IMR-90 (cell line): ENCODE measurements at regions not wholly inside any gene's neighbourhood (a gene's known extent, or its start where the extent isn't known, plus 50 kb on each side); places are given as distances from the start of the nearest gene placed in this dataset.

ENCODE experiments used
- ATAC-seq: fragments of 200-7000 bp; cut with Tn5 transposase; 2 replicates; pipeline ENCODE4 v1.9.1; 2020; ENCODE audit warnings: low read depth, mild to moderate bottlenecking, moderate library complexity
- BruUV-seq: library from RNA; stranded (reverse); fragments of 400-500 nt; replicated peaks from 2 replicates; lab custom pipeline; 2021; lab: Mats Ljungman, UMichigan
- CTCF ChIA-PET: fragments of 300-600 bp; formaldehyde crosslinking; extraction: SDS; loops from one replicate; lab custom pipeline; 2021; ENCODE audit warnings: antibody characterized with exemption; lab: Yijun Ruan, JAX
- POLR2A ChIA-PET: fragments of 300-600 bp; sonication (Branson Sonifier 250); formaldehyde crosslinking; loops from one replicate; lab custom pipeline; 2022; ENCODE audit warnings: antibody characterized with exemption; ENCODE audit not compliant: unreplicated experiment; lab: Charles Lee
- DNase-seq: peaks from one replicate; pipeline ENCODE4 v3.0.0; 2013
- H2AFZ ChIP-seq: replicated peaks from 2 replicates; pipeline ENCODE3; 2013; ENCODE audit warnings: low read length, mild to moderate bottlenecking; ENCODE audit not compliant: poor library complexity
- H2AK5ac ChIP-seq: 2 replicates; pipeline ENCODE4 v1.6.1; 2013; ENCODE audit warnings: low read depth, low read length, inconsistent platforms
- H2AK9ac ChIP-seq: replicated peaks from 2 replicates; pipeline ENCODE3; 2013; ENCODE audit warnings: mild to moderate bottlenecking, low read depth, low read length, moderate library complexity; ENCODE audit not compliant: poor library complexity
- H2BK120ac ChIP-seq: 2 replicates; pipeline ENCODE4 v1.6.1; 2013; ENCODE audit warnings: low read depth, low read length, inconsistent platforms
- H2BK15ac ChIP-seq: 3 replicates; pipeline ENCODE4 v1.6.1; 2013; ENCODE audit warnings: low read depth, low read length, inconsistent platforms
- H2BK20ac ChIP-seq: 2 replicates; pipeline ENCODE4 v1.6.1; 2013; ENCODE audit warnings: low read depth, mild to moderate bottlenecking, inconsistent platforms, low read length, moderate library complexity
- H2BK5ac ChIP-seq: 2 replicates; pipeline ENCODE4 v1.6.1; 2013; ENCODE audit warnings: mild to moderate bottlenecking, low read depth, low read length, inconsistent platforms; ENCODE audit not compliant: poor library complexity, severe bottlenecking
- H3K14ac ChIP-seq: replicated peaks from 2 replicates; pipeline ENCODE4 v1.6.1; 2013; ENCODE audit warnings: low read depth, low read length, inconsistent platforms
- H3K18ac ChIP-seq: 2 replicates; pipeline ENCODE4 v1.6.1; 2013; ENCODE audit warnings: low read depth, low read length, control low read depth
- H3K23ac ChIP-seq: 2 replicates; pipeline ENCODE4 v1.6.1; 2013; ENCODE audit warnings: low read depth, low read length, inconsistent platforms
- H3K27ac ChIP-seq: 2 replicates; pipeline ENCODE4 v1.5.1; 2013; ENCODE audit warnings: mild to moderate bottlenecking, control low read depth, low read length; ENCODE audit not compliant: insufficient read depth
- H3K27me3 ChIP-seq: 2 replicates; pipeline ENCODE4 v1.6.1; 2013; ENCODE audit warnings: low read length; ENCODE audit not compliant: control insufficient read depth, insufficient read depth
- H3K36me3 ChIP-seq: 2 replicates; pipeline ENCODE4 v1.6.1; 2013; ENCODE audit warnings: low read length, mixed read lengths; ENCODE audit not compliant: control insufficient read depth, insufficient read depth
- H3K4ac ChIP-seq: 2 replicates; pipeline ENCODE4 v1.6.1; 2013; ENCODE audit warnings: low read depth, low read length, inconsistent platforms
- H3K4me1 ChIP-seq: 2 replicates; pipeline ENCODE4 v1.6.1; 2013; ENCODE audit warnings: low read length, mixed read lengths; ENCODE audit not compliant: control insufficient read depth, insufficient read depth
- H3K4me2 ChIP-seq: 2 replicates; pipeline ENCODE4 v1.6.1; 2013; ENCODE audit warnings: low read depth, mild to moderate bottlenecking, control low read depth, low read length, moderate library complexity
- H3K4me3 ChIP-seq: 2 replicates; pipeline ENCODE4 v1.5.1; 2013; ENCODE audit warnings: low read depth, mild to moderate bottlenecking, control low read depth, low read length, moderate library complexity; ENCODE audit not compliant: insufficient read depth
- H3K56ac ChIP-seq: 2 replicates; pipeline ENCODE4 v1.6.1; 2013; ENCODE audit warnings: low read length, inconsistent platforms; ENCODE audit not compliant: insufficient read depth; ENCODE audit errors: extremely low read depth
- H3K79me1 ChIP-seq, 2 experiments: 2 replicates each; pipeline ENCODE4 v1.6.1; 2013; ENCODE audit warnings: low read length in 2 of 2, inconsistent platforms in 1 of 2, low read depth in 1 of 2
- H3K9ac ChIP-seq: 2 replicates; pipeline ENCODE4 v1.6.1; 2013; ENCODE audit warnings: low read depth, low read length, control low read depth
- H3K9me1 ChIP-seq: 2 replicates; pipeline ENCODE4 v1.6.1; 2013; ENCODE audit warnings: low read length, inconsistent platforms; ENCODE audit not compliant: insufficient read depth
- H3K9me3 ChIP-seq: 2 replicates; pipeline ENCODE4 v1.6.1; 2013; ENCODE audit warnings: low read length; ENCODE audit not compliant: control insufficient read depth, insufficient read depth
- H4K20me1 ChIP-seq: 2 replicates; pipeline ENCODE4 v1.6.1; 2013; ENCODE audit warnings: low read length, inconsistent platforms; ENCODE audit not compliant: insufficient read depth
- H4K5ac ChIP-seq: 2 replicates; pipeline ENCODE4 v1.6.1; 2013; ENCODE audit warnings: mild to moderate bottlenecking, low read depth, low read length, control low read depth
- H4K8ac ChIP-seq, 2 experiments: 2 replicates each; pipeline ENCODE4 v1.6.1; 2013; ENCODE audit warnings: low read depth in 2 of 2, low read length in 2 of 2, control low read depth in 1 of 2, inconsistent platforms in 1 of 2
- H4K91ac ChIP-seq: 2 replicates; pipeline ENCODE4 v1.6.1; 2013; ENCODE audit warnings: low read depth, low read length, inconsistent platforms; ENCODE audit not compliant: insufficient read depth
- CEBPB ChIP-seq: IDR thresholded peaks from 2 replicates; pipeline ENCODE4 v1.6.1; 2012; ENCODE audit warnings: low read depth, low read length, improper control_type of control experiment
- MAFK ChIP-seq: IDR thresholded peaks from 2 replicates; pipeline ENCODE4 v1.6.1; 2012; ENCODE audit warnings: low read depth, low read length, improper control_type of control experiment
- RAD21 ChIP-seq: IDR thresholded peaks from 2 replicates; pipeline ENCODE4 v1.6.1; 2012; ENCODE audit warnings: low read length, improper control_type of control experiment
- RFX5 ChIP-seq: IDR thresholded peaks from 2 replicates; pipeline ENCODE4 v1.8.0; 2012; ENCODE audit warnings: low read depth, mild to moderate bottlenecking, low read length, moderate library complexity
- WGBS, 2 experiments: methylation state at CpG; one replicate each; pipeline versions ENCODE4 v1.1.5 to v1.1.7; 2013; ENCODE audit warnings: missing lambda C conversion rate in 2 of 2; ENCODE audit not compliant: insufficient read length in 1 of 2; ENCODE audit errors: extremely low coverage in 2 of 2; 5-methylcytosine and 5-hydroxymethylcytosine counted together
- dilution Hi-C: fragments of 300-500 bp; cut with HindIII; formaldehyde crosslinking; loops from one replicate; pipeline ENCODE4 v1.14.3; 2018; ENCODE audit warnings: low sequenced_read_pairs; ENCODE audit not compliant: unreplicated experiment
- in situ Hi-C: fragments of 300-500 bp; cut with MboI; formaldehyde crosslinking; loops from 3 replicates; pipeline ENCODE4 v1.14.3; 2019; ENCODE audit warnings: low sequenced_read_pairs, inconsistent platforms, mixed read lengths
- intact Hi-C: fragments of 100-400 bp; cut with micrococcal nuclease; formaldehyde crosslinking; loops from 2 replicates; pipeline ENCODE4 v1.10.0; 2022

- ATAC-seq (peak; percentile 53; the same call in 1 of the 2 replicates), DNase-seq (peak; percentile 21)
- Histone ChIP-seq H3K27me3 (no peaks in the 10 kb centered on the region), H2BK5ac (no peak overlapping the region), H3K56ac (no peak overlapping the region), H3K18ac (no peak overlapping the region), H2BK120ac (no peak overlapping the region), H3K9ac (no peak overlapping the region), H3K36me3 (no peaks in the 10 kb centered on the region), H4K91ac (no peak overlapping the region), H3K4me1 (peaks cover 2% of the 10 kb centered on the region; the same call in 1 of the 2 replicates), H2AFZ (peak overlapping the region; percentile 7), H3K9me3 (0 out of 2 replicates have a peak, but pooled peaks cover 2% of the 10 kb centered on the region), H2BK15ac (no peak overlapping the region), H3K27ac (no peak overlapping the region), H2AK9ac (no peak overlapping the region), H3K4ac (no peak overlapping the region), H2BK20ac (no peak overlapping the region), H4K5ac (no peak overlapping the region), H3K79me1 (no peaks in the 10 kb centered on the region), H3K4me2 (no peak overlapping the region), H2AK5ac (no peak overlapping the region), H4K8ac (no peak overlapping the region), H4K20me1 (no peaks in the 10 kb centered on the region), H3K23ac (no peak overlapping the region), H3K4me3 (no peak overlapping the region), H3K9me1 (no peaks in the 10 kb centered on the region), H3K14ac (no peak overlapping the region)
- in situ Hi-C loops (no loop called here), intact Hi-C loops (no loop called here), dilution Hi-C loops (no loop called here)
- no CpG with 5 or more reads among the region's 3 CpGs for WGBS, 2 experiments
- no TSS peak for BruUV-seq
- CTCF ChIA-PET = interaction anchor here (0.6 to 0.7 kb wide), 2 partner anchors 231 to 411 kb away, joined by 3 read pairs; no protein-coding TSS in a partner anchor
- no peak for TF ChIP-seq CEBPB
- no peak for TF ChIP-seq RFX5
- no peak for TF ChIP-seq MAFK
- TF ChIP-seq RAD21 = no peak
- POLR2A ChIA-PET = no interaction called here
These were observed 79.1 kb upstream of the DLX2 start for GRCh38 chr2:172181840-172182239.
